D341Med (cell line): ENCODE measurements at regions not wholly inside any gene's neighbourhood (a gene's known extent, or its start where the extent isn't known, plus 50 kb on each side); places are given as distances from the start of the nearest gene placed in this dataset.
"Not testable (repeated sequence)": the region's sequence is repeated elsewhere in the genome, so short reads cannot be mapped to it uniquely, and the experiment has no call there.

Source experiments
- DNase-seq: peaks from one replicate; pipeline ENCODE4 v3.0.0; 2012; ENCODE audit warnings: low spot score

- no peak for DNase-seq
Measured at GRCh38 chr6:146937316-146937715, 266.9 kb upstream of the STXBP5 start.

GRCh38 chr6:146938266-146938665 is 266.0 kb upstream of the STXBP5 start:
- DNase-seq: no peak

- not testable (repeated sequence) for DNase-seq
Measured at GRCh38 chr6:146939456-146939855, 264.8 kb upstream of the STXBP5 start.

GRCh38 chr6:146943664-146944063 is 260.6 kb upstream of the STXBP5 start:
- no peak for DNase-seq

GRCh38 chr6:146944077-146944476 is 260.1 kb upstream of the STXBP5 start:
- DNase-seq: no peak

GRCh38 chr6:146944809-146945208 is 259.4 kb upstream of the STXBP5 start:
- no peak for DNase-seq

- no peak for DNase-seq
Measured at GRCh38 chr6:146946559-146946958, 257.7 kb upstream of the STXBP5 start.

GRCh38 chr6:146948790-146949342 is 255.4 kb upstream of the STXBP5 start:
- no peak for DNase-seq

GRCh38 chr6:146949425-146949824 is 254.8 kb upstream of the STXBP5 start:
- DNase-seq: no peak

GRCh38 chr6:146950351-146950835 is 253.8 kb upstream of the STXBP5 start:
- no peak for DNase-seq

GRCh38 chr6:146955570-146955969 is 248.6 kb upstream of the STXBP5 start:
- no peak for DNase-seq

- no peak for DNase-seq
Measured at GRCh38 chr6:146957181-146958093, 246.8 kb upstream of the STXBP5 start.

- DNase-seq: no peak
Measured at GRCh38 chr6:146961831-146962230, 242.4 kb upstream of the STXBP5 start.

GRCh38 chr6:146962329-146962728 is 241.9 kb upstream of the STXBP5 start:
- DNase-seq: no peak

GRCh38 chr6:146965110-146965689 is 239.0 kb upstream of the STXBP5 start:
- DNase-seq: no peak

- no peak for DNase-seq
Measured at GRCh38 chr6:146968041-146968760, 236.0 kb upstream of the STXBP5 start.

- DNase-seq: no peak
Measured at GRCh38 chr6:146972546-146972945, 231.7 kb upstream of the STXBP5 start.

GRCh38 chr6:146974351-146974750 is 229.9 kb upstream of the STXBP5 start:
- DNase-seq: no peak

GRCh38 chr6:146975093-146975492 is 229.1 kb upstream of the STXBP5 start:
- no peak for DNase-seq

GRCh38 chr6:146980900-146981329 is 223.3 kb upstream of the STXBP5 start:
- DNase-seq: no peak

- no peak for DNase-seq
Measured at GRCh38 chr6:146981981-146982380, 222.2 kb upstream of the STXBP5 start.

GRCh38 chr6:146984251-146984924 is 219.8 kb upstream of the STXBP5 start:
- DNase-seq: no peak
